A673 (cell line): ENCODE measurements at regions not wholly inside any gene's neighbourhood (a gene's known extent, or its start where the extent isn't known, plus 50 kb on each side); places are given as distances from the start of the nearest gene placed in this dataset.

Experiments
- BruUV-seq: library from RNA; stranded (reverse); fragments of 400-500 nt; replicated peaks from 2 replicates; lab custom pipeline; 2021; lab: Mats Ljungman, UMichigan
- CTCF ChIA-PET: fragments of 300-600 bp; sonication (Branson Sonifier 250); formaldehyde crosslinking; loops from one replicate; lab custom pipeline; 2022; ENCODE audit warnings: antibody characterized with exemption; lab: Charles Lee
- POLR2A ChIA-PET: fragments of 300-600 bp; sonication (Branson Sonifier 250); formaldehyde crosslinking; loops from one replicate; lab custom pipeline; 2022; ENCODE audit warnings: antibody characterized with exemption; ENCODE audit not compliant: low non-redundant PET; lab: Charles Lee
- DNase-seq: peaks from one replicate; pipeline ENCODE4 v3.0.0-alpha.2; 2015; ENCODE audit warnings: low spot score
- H3K27ac ChIP-seq: fragments of 200-600 bp; sonication (generic); 2 replicates; pipeline ENCODE4 v1.5.1; 2016; ENCODE audit warnings: mixed run types, low read depth, mild to moderate bottlenecking, mixed read lengths, antibody characterized with exemption, low read length; ENCODE audit not compliant: poor library complexity, severe bottlenecking
- H3K27me3 ChIP-seq: fragments of 200-600 bp; sonication (generic); replicated peaks from 2 replicates; pipeline ENCODE4 v1.6.1; 2017; ENCODE audit warnings: mixed run types, low read depth, mild to moderate bottlenecking, mixed read lengths, antibody characterized with exemption, low read length; ENCODE audit not compliant: insufficient read depth, poor library complexity
- H3K36me3 ChIP-seq: fragments of 200-600 bp; sonication (generic); 2 replicates; pipeline ENCODE4 v1.6.1; 2016; ENCODE audit warnings: mixed run types, mild to moderate bottlenecking, mixed read lengths, antibody characterized with exemption, low read length; ENCODE audit not compliant: insufficient read depth, poor library complexity, severe bottlenecking
- H3K4me1 ChIP-seq: fragments of 200-600 bp; sonication (generic); 2 replicates; pipeline ENCODE4 v1.6.1; 2017; ENCODE audit warnings: mixed run types, mild to moderate bottlenecking, mixed read lengths, antibody characterized with exemption, low read length; ENCODE audit not compliant: insufficient read depth, poor library complexity, severe bottlenecking
- H3K4me3 ChIP-seq: fragments of 200-600 bp; sonication (generic); 2 replicates; pipeline ENCODE4 v1.5.1; 2016; ENCODE audit warnings: low read depth, mixed run types, mild to moderate bottlenecking, mixed read lengths, low read length; ENCODE audit not compliant: poor library complexity, severe bottlenecking
- H3K9me3 ChIP-seq: fragments of 200-600 bp; sonication (generic); 2 replicates; pipeline ENCODE4 v1.6.1; 2016; ENCODE audit warnings: mixed run types, low read depth, mild to moderate bottlenecking, mixed read lengths, antibody characterized with exemption, low read length; ENCODE audit not compliant: poor library complexity, severe bottlenecking
- EZH2 ChIP-seq: fragments of 200-600 bp; sonication (generic); IDR thresholded peaks from 2 replicates; pipeline ENCODE4 v1.6.1; 2017; ENCODE audit warnings: borderline replicate concordance, low read depth, mild to moderate bottlenecking, mixed read lengths, antibody characterized with exemption, low read length; ENCODE audit not compliant: poor library complexity, severe bottlenecking
- intact Hi-C: fragments of 100-400 bp; cut with micrococcal nuclease; formaldehyde crosslinking; loops from one replicate; pipeline ENCODE4 v1.10.0; 2022; ENCODE audit not compliant: unreplicated experiment
- TF ChIP-seq, protein P1 (sequence below): fragments of 300-800, 200-600 bp; sonication (generic); conservative IDR thresholded peaks from 2 replicates; pipeline ENCODE4 v1.5.1; 2017; ENCODE audit warnings: low read depth, mild to moderate bottlenecking, antibody characterized with exemption, low read length, moderate library complexity, mixed read lengths

DNA sequence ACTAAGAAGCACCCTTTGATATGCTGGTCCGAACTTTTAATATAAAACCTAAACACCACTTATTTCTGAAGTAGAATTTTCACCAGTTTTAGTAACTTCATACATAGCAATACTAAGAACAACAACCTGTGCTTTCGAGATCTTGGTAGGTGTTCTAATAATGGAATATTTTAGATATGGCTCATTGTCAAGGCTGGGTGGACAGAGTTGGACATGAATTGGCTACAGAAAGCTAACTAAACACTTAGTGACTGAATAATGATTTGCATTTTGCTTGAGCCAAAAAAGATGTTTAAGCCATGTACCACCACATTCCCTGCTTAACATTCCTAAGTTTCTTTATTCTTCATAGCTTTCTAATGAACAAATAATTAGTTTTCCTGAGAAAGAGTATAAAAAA lies 344.3 kb upstream of the SGCG start:
- no peaks in the 10 kb centered on the region for H3K27me3 ChIP-seq
- no peak overlapping the region for H3K4me3 ChIP-seq
- ChIA-PET CTCF (no interaction called here), POLR2A (no interaction called here)
- BruUV-seq: no TSS peak
- no peaks in the 10 kb centered on the region for H3K36me3 ChIP-seq
- no peaks in the 10 kb centered on the region for H3K4me1 ChIP-seq
- intact Hi-C loops: no loop called here
- H3K27ac ChIP-seq: no peak overlapping the region
- TF ChIP-seq, protein P1, sequence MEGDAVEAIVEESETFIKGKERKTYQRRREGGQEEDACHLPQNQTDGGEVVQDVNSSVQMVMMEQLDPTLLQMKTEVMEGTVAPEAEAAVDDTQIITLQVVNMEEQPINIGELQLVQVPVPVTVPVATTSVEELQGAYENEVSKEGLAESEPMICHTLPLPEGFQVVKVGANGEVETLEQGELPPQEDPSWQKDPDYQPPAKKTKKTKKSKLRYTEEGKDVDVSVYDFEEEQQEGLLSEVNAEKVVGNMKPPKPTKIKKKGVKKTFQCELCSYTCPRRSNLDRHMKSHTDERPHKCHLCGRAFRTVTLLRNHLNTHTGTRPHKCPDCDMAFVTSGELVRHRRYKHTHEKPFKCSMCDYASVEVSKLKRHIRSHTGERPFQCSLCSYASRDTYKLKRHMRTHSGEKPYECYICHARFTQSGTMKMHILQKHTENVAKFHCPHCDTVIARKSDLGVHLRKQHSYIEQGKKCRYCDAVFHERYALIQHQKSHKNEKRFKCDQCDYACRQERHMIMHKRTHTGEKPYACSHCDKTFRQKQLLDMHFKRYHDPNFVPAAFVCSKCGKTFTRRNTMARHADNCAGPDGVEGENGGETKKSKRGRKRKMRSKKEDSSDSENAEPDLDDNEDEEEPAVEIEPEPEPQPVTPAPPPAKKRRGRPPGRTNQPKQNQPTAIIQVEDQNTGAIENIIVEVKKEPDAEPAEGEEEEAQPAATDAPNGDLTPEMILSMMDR: no peak
- H3K9me3 ChIP-seq: no peaks in the 10 kb centered on the region
- no peak for DNase-seq

DNA sequence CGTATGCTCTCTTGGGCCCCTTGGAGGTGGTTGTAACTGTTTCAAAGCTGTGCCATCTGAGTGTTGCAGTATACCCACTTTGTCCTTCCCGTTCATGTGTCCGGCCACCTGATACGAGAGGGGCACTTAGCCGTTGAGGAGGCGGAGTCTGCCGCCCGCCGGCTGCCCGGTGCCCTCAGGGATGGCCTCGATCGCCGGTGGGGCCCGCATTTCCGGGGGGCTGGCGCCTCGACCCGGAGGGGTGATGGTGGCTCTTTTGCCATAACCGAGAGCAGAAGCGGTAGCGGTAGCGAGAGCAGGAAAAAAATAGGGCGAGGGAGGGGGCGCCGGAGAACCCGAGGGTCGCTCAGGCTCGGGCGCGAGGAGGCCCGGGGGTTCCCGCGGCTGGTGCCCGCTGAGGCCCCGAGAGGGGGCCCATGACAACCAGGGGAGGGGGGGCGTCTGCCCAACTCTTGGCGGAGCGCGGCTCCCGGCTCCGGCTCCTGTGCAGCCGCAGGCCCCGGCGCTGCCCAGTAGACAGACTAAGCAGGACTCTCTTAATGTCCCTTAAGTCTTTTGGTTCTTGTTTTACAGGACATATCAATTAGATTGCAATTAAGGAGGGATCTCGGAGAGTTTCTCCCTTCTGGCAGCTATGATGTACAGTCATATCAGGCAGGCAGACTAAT lies 342.7 kb upstream of the SGCG start:
- H3K27ac ChIP-seq: no peak overlapping the region
- BruUV-seq: no TSS peak
- DNase-seq: no peak
- intact Hi-C loops: no loop called here
- no peaks in the 10 kb centered on the region for H3K4me1 ChIP-seq
- ChIA-PET POLR2A (no interaction called here), CTCF (no interaction called here)
- no peaks in the 10 kb centered on the region for H3K27me3 ChIP-seq
- H3K9me3 ChIP-seq: no peaks in the 10 kb centered on the region
- TF ChIP-seq, protein P1: no peak
- no peak overlapping the region for H3K4me3 ChIP-seq
- H3K36me3 ChIP-seq: no peaks in the 10 kb centered on the region

DNA sequence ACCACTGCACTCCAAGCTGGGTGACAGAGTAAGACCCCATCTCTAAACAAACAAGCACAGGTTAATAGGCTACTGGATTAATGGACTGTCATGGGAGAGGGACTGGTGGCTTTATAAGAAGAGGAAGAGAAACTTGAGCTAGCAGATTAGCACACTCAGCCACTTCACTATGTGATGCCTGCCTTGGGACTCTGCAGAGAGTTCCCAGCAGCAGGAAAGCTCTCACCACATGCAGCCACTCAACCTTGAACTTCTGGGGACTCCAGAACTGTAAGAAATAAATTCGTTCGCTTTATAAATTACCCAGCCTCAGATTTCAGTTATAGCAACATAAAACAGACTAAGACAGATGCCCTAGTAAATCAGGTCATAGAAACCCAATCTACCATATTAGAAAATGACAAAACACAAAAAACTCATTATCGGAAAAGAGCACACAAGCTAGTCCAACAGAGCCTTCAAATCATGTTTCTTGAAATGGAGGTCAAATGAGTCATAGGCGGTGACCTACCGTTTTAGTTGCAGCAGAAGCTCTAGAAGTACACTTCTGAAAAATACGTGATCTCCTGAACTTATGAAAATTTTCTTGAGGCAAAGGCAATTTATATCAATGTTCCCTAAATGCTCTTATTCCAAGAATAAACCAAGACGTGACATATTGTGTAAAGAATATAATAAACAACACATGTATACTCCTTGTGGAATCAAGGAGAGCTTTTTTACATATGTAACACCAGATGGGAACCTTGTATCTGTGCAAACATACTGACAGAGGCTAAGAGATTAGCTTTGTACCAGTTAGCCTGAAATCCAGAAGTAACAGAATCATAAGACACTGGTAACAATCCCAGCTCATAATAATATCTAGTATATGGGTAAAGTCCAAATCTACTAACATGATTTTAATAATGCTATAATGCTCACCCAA lies 340.9 kb upstream of the SGCG start:
- no peak for DNase-seq
- H3K4me1 ChIP-seq: no peaks in the 10 kb centered on the region
- CTCF ChIA-PET: no interaction called here
- POLR2A ChIA-PET: no interaction called here
- no peak for TF ChIP-seq EZH2
- TF ChIP-seq, protein P1: no peak
- no peaks in the 10 kb centered on the region for H3K9me3 ChIP-seq
- intact Hi-C loops: no loop called here
- no peak overlapping the region for H3K4me3 ChIP-seq
- no TSS peak for BruUV-seq
- no peaks in the 10 kb centered on the region for H3K27me3 ChIP-seq
- H3K36me3 ChIP-seq: no peaks in the 10 kb centered on the region
- no peak overlapping the region for H3K27ac ChIP-seq
